ENCODE measurements at regions not wholly inside any gene's neighbourhood (a gene's known extent, or its start where the extent isn't known, plus 50 kb on each side); places are given as distances from the start of the nearest gene placed in this dataset.

DNA sequence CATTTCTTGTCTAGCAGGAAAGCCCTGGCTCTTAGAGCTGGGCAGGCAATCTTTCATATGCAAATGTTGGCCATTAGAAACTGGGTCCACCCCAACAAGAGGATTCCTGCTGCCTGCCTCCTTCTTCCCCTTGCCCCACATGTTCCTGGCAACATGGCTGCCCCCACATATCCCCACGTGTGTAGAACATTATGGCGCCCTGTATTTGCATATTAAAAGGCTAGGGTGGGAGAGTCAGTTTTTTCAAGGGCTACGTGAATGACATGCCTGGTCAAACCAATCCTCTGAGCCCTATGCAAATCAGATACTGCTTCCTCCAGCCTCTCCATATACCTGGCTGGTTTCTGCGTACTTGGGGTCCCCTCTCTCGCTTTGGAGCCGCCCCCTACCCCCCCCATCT, 514.0 kb downstream of the FUT8 start:
- TF ChIP-seq, protein P1, sequence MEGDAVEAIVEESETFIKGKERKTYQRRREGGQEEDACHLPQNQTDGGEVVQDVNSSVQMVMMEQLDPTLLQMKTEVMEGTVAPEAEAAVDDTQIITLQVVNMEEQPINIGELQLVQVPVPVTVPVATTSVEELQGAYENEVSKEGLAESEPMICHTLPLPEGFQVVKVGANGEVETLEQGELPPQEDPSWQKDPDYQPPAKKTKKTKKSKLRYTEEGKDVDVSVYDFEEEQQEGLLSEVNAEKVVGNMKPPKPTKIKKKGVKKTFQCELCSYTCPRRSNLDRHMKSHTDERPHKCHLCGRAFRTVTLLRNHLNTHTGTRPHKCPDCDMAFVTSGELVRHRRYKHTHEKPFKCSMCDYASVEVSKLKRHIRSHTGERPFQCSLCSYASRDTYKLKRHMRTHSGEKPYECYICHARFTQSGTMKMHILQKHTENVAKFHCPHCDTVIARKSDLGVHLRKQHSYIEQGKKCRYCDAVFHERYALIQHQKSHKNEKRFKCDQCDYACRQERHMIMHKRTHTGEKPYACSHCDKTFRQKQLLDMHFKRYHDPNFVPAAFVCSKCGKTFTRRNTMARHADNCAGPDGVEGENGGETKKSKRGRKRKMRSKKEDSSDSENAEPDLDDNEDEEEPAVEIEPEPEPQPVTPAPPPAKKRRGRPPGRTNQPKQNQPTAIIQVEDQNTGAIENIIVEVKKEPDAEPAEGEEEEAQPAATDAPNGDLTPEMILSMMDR (conservative IDR thresholded peaks at IDR 0.05; ENCODE audit: low read depth, low read length) = no peak
- TF ChIP-seq MXI1 (IDR thresholded peaks at IDR 0.05; ENCODE audit: borderline replicate concordance, low read depth, low read length) (no peak), POLR2A (IDR thresholded peaks at IDR 0.05; ENCODE audit: low read depth, low read length) (no peak), FOS (IDR thresholded peaks at IDR 0.05; ENCODE audit: low read depth, low read length) (no peak), RAD21 (IDR thresholded peaks at IDR 0.05; ENCODE audit: low read length) (no peak), RCOR1 (IDR thresholded peaks at IDR 0.05; ENCODE audit: insufficient replicate concordance, low read length) (no peak), CHD1 (IDR thresholded peaks at IDR 0.05; ENCODE audit: low read depth, low read length) (no peak), MAZ (IDR thresholded peaks at IDR 0.05; ENCODE audit: borderline replicate concordance, low read depth, low read length) (no peak)
- TF ChIP-seq, protein P2, sequence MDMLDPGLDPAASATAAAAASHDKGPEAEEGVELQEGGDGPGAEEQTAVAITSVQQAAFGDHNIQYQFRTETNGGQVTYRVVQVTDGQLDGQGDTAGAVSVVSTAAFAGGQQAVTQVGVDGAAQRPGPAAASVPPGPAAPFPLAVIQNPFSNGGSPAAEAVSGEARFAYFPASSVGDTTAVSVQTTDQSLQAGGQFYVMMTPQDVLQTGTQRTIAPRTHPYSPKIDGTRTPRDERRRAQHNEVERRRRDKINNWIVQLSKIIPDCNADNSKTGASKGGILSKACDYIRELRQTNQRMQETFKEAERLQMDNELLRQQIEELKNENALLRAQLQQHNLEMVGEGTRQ (IDR thresholded peaks at IDR 0.05; ENCODE audit: low read depth, low read length) = no peak
